HG03342 (cell line): ENCODE measurements at regions not wholly inside any gene's neighbourhood (a gene's known extent, or its start where the extent isn't known, plus 50 kb on each side); places are given as distances from the start of the nearest gene placed in this dataset.
"Not testable (repeated sequence)": the region's sequence is repeated elsewhere in the genome, so short reads cannot be mapped to it uniquely, and the experiment has no call there.

Source experiments
- ATAC-seq: cut with Tn5 transposase; IDR thresholded peaks from one replicate; pipeline ENCODE4 v1.9.1; 2021; ENCODE audit warnings: mild to moderate bottlenecking, moderate library complexity; ENCODE audit not compliant: unreplicated experiment

GRCh38 chr2:189308056-189308790 lies 128.7 kb upstream of the COL5A2 start:
- ATAC-seq = no peak

- no peak for ATAC-seq
These were observed 129.8 kb upstream of the COL5A2 start for GRCh38 chr2:189309331-189309730.

- no peak for ATAC-seq
These were observed 129.1 kb upstream of the WDR75 start for GRCh38 chr2:189312211-189312610.

GRCh38 chr2:189312643-189313042 lies 128.6 kb upstream of the WDR75 start:
- ATAC-seq = no peak

GRCh38 chr2:189318761-189319160 lies 122.5 kb upstream of the WDR75 start:
- ATAC-seq = no peak

GRCh38 chr2:189319424-189319823 lies 121.8 kb upstream of the WDR75 start:
- ATAC-seq = not testable (repeated sequence)

- ATAC-seq = no peak
These were observed 113.1 kb upstream of the WDR75 start for GRCh38 chr2:189327879-189328847.

GRCh38 chr2:189328848-189329245 lies 112.4 kb upstream of the WDR75 start:
- ATAC-seq = no peak

GRCh38 chr2:189336276-189336975 lies 104.8 kb upstream of the WDR75 start:
- ATAC-seq = no peak

- ATAC-seq = no peak
These were observed 103.6 kb upstream of the WDR75 start for GRCh38 chr2:189337656-189338055.

GRCh38 chr2:189338115-189338514 lies 103.2 kb upstream of the WDR75 start:
- no peak for ATAC-seq

- no peak for ATAC-seq
These were observed 100.2 kb upstream of the WDR75 start for GRCh38 chr2:189341077-189341476.

- no peak for ATAC-seq
These were observed 97.2 kb upstream of the WDR75 start for GRCh38 chr2:189344043-189344442.

- ATAC-seq = peak; percentile 73
These were observed 93.7 kb upstream of the WDR75 start for GRCh38 chr2:189347540-189347939.

- ATAC-seq = peak; percentile 22
These were observed 92.9 kb upstream of the WDR75 start for GRCh38 chr2:189348369-189348768.

- ATAC-seq = no peak
These were observed 90.6 kb upstream of the WDR75 start for GRCh38 chr2:189350540-189351209.

GRCh38 chr2:189351933-189352332 lies 89.3 kb upstream of the WDR75 start:
- ATAC-seq = not testable (repeated sequence)

- not testable (repeated sequence) for ATAC-seq
These were observed 83.9 kb upstream of the WDR75 start for GRCh38 chr2:189357375-189357774.

- ATAC-seq = no peak
These were observed 80.4 kb upstream of the WDR75 start for GRCh38 chr2:189360861-189361260.

- ATAC-seq = no peak
These were observed 79.0 kb upstream of the WDR75 start for GRCh38 chr2:189362283-189362682.

GRCh38 chr2:189363559-189363958 lies 77.7 kb upstream of the WDR75 start:
- ATAC-seq = no peak
